SK-N-SH (cell line): ENCODE measurements at regions not wholly inside any gene's neighbourhood (a gene's known extent, or its start where the extent isn't known, plus 50 kb on each side); places are given as distances from the start of the nearest gene placed in this dataset.

Experiments used
- CTCF ChIP-seq: fragments of 200-600 bp; sonication (generic); IDR thresholded peaks from 2 replicates; pipeline ENCODE4 v1.6.1; 2017; ENCODE audit warnings: antibody characterized with exemption, mild to moderate bottlenecking, moderate library complexity
- FOXM1 ChIP-seq: IDR thresholded peaks from 2 replicates; pipeline ENCODE4 v1.4.0; 2012; ENCODE audit warnings: low read depth, mild to moderate bottlenecking
- IRF3 ChIP-seq: fragments of 150-350 bp; IDR thresholded peaks from 2 replicates; pipeline ENCODE4 v1.6.1; 2016; ENCODE audit warnings: mild to moderate bottlenecking, low read depth, low read length
- POLR2AphosphoS5 ChIP-seq: IDR thresholded peaks from 2 replicates; pipeline ENCODE4 v1.6.1; 2012; ENCODE audit warnings: low read depth, low read length

DNA sequence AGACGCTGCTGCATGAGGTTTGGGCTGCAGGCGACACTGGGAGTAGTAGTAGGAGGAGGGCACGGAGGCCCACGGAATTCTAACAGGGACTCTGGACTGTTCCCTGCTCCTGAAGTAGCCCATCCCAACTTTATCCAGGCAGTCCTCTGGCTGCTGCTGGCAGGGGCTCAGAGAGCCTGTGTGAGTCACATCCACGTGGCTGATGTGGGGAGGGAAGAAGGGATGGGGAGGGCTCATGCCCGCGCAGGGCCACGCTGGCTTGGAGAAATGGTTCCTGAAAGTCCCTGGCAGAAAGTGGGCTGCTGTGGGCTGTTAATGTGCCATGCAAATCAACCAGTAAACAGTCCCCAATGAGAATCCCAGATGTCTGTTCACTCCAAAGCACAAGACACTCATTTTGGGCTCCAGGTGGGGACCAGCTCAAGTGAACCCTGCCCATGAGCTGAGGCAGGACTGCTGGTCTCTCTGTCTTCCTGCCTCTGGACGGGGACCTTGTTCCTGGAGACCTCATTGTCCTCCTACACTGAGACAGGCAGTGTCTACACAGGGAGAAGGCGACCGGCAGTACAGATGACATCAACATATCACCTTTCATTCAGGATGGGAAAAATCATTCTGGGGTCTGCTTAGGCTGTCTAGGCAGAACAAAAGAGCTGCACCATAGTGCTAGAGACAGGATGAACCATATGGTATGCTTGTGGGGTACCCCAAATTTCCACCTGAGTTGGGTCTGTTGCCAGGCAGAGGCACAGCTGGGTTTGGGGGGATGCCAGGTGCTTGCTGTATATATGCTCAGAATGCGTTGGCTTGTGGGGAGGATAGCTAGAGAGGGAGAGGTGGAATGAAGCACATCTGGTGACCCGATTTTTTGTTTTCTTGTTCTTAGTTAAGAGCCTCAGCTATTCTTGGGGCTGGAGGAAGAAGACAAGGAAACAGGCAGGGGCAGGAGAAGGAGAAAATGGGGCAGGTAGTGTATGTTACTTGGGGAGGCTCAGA, 57.9 kb upstream of the FMOD start:
- TF ChIP-seq FOXM1 (no peak), POLR2AphosphoS5 (no peak), CTCF (no peak), IRF3 (no peak)
